Skeletal muscle tissue (tissue), 3 donors: ENCODE measurements at regions not wholly inside any gene's neighbourhood (a gene's known extent, or its start where the extent isn't known, plus 50 kb on each side); places are given as distances from the start of the nearest gene placed in this dataset.

ENCODE experiments used
- H3K27ac ChIP-seq: one replicate; pipeline ENCODE4 v1.7.0; 2013; ENCODE audit warnings: mild to moderate bottlenecking, low read depth, low read length, inconsistent platforms
- H3K27me3 ChIP-seq, 3 donors: one replicate each; pipeline ENCODE4 v1.7.0; 2013; ENCODE audit warnings: low read length in 3 of 3; ENCODE audit not compliant: control insufficient read depth in 3 of 3, insufficient read depth in 3 of 3
- H3K36me3 ChIP-seq, 3 donors: one replicate each; pipeline ENCODE4 v1.7.0; 2013; ENCODE audit warnings: low read length in 3 of 3; ENCODE audit not compliant: control insufficient read depth in 3 of 3, insufficient read depth in 3 of 3
- H3K4me1 ChIP-seq, 3 donors: one replicate each; pipeline ENCODE4 v1.7.0; 2013; ENCODE audit warnings: low read length in 3 of 3, mild to moderate bottlenecking in 3 of 3; ENCODE audit not compliant: control insufficient read depth in 3 of 3, insufficient read depth in 3 of 3
- H3K4me3 ChIP-seq, 3 donors: one replicate each; pipeline ENCODE4 v1.7.0; 2013; ENCODE audit warnings: low read length in 3 of 3
- H3K9ac ChIP-seq, 3 donors: one replicate each; pipeline ENCODE4 v1.7.0; 2013; ENCODE audit warnings: low read length in 3 of 3, mild to moderate bottlenecking in 3 of 3, moderate library complexity in 2 of 3, low read depth in 1 of 3
- H3K9me3 ChIP-seq, 3 donors: one replicate each; pipeline ENCODE4 v1.7.0; 2013; ENCODE audit warnings: low read length in 3 of 3; ENCODE audit not compliant: control insufficient read depth in 3 of 3
- donor health status: Osteomylitis.

GRCh38 chr15:62691008-62691407 lies 351.5 kb upstream of the TPM1 start:
- Histone ChIP-seq H3K4me1 (no peaks in the 10 kb centered on the region), H3K36me3 (peaks cover 14 to 33% (median 29%) of the 10 kb centered on the region in 3 donors), H3K4me3 (no peak overlapping the region), H3K27ac (no peak overlapping the region), H3K27me3 (no peaks in the 10 kb centered on the region), H3K9ac (no peak overlapping the region), H3K9me3 (no peaks in the 10 kb centered on the region)

- peaks cover 0 to 9% (median 5%) of the 10 kb centered on the region in 3 donors for H3K4me1 ChIP-seq
- no peak overlapping the region for H3K27ac ChIP-seq
- H3K9me3 ChIP-seq, result no peaks in the 10 kb centered on the region
- H3K4me3 ChIP-seq, result no peak overlapping the region
- H3K9ac ChIP-seq, result no peak overlapping the region
- no peaks in the 10 kb centered on the region for H3K27me3 ChIP-seq
- H3K36me3 ChIP-seq, result peaks cover 31 to 60% (median 60%) of the 10 kb centered on the region in 3 donors
These were observed 344.9 kb upstream of the TPM1 start for GRCh38 chr15:62697636-62698035.

GRCh38 chr15:62698646-62699045 lies 343.9 kb upstream of the TPM1 start:
- peaks cover 0 to 9% (median 5%) of the 10 kb centered on the region in 3 donors for H3K4me1 ChIP-seq
- H3K27ac ChIP-seq, result no peak overlapping the region
- H3K27me3 ChIP-seq, result no peaks in the 10 kb centered on the region
- H3K9ac ChIP-seq, result peak overlapping the region in 1 of 3 donors; percentile 33
- no peaks in the 10 kb centered on the region for H3K9me3 ChIP-seq
- H3K4me3 ChIP-seq, result no peak overlapping the region
- H3K36me3 ChIP-seq, result peaks cover 31 to 66% (median 63%) of the 10 kb centered on the region in 3 donors

- Histone ChIP-seq H3K27me3 (no peaks in the 10 kb centered on the region), H3K27ac (no peak overlapping the region), H3K36me3 (peaks cover 19 to 48% (median 47%) of the 10 kb centered on the region in 3 donors), H3K4me1 (no peaks in the 10 kb centered on the region), H3K9me3 (no peaks in the 10 kb centered on the region), H3K9ac (no peak overlapping the region), H3K4me3 (no peak overlapping the region)
These were observed 336.2 kb upstream of the TPM1 start for GRCh38 chr15:62706317-62706716.

GRCh38 chr15:62708470-62708869 lies 334.1 kb upstream of the TPM1 start:
- Histone ChIP-seq H3K27ac (no peak overlapping the region), H3K36me3 (peaks cover 16 to 42% (median 41%) of the 10 kb centered on the region in 3 donors), H3K27me3 (no peaks in the 10 kb centered on the region), H3K9me3 (no peaks in the 10 kb centered on the region), H3K4me3 (no peak overlapping the region), H3K9ac (no peak overlapping the region), H3K4me1 (no peaks in the 10 kb centered on the region)

GRCh38 chr15:62709261-62709660 lies 333.3 kb upstream of the TPM1 start:
- H3K27me3 ChIP-seq, result no peaks in the 10 kb centered on the region
- H3K4me1 ChIP-seq, result no peaks in the 10 kb centered on the region
- H3K27ac ChIP-seq, result no peak overlapping the region
- no peak overlapping the region for H3K9ac ChIP-seq
- H3K9me3 ChIP-seq, result no peaks in the 10 kb centered on the region
- H3K36me3 ChIP-seq, result peaks cover 16 to 39% (median 37%) of the 10 kb centered on the region in 3 donors
- no peak overlapping the region for H3K4me3 ChIP-seq

- H3K4me1 ChIP-seq, result no peaks in the 10 kb centered on the region
- H3K9me3 ChIP-seq, result no peaks in the 10 kb centered on the region
- H3K27ac ChIP-seq, result no peak overlapping the region
- H3K36me3 ChIP-seq, result peaks cover 17 to 40% (median 34%) of the 10 kb centered on the region in 3 donors
- H3K9ac ChIP-seq, result no peak overlapping the region
- H3K27me3 ChIP-seq, result no peaks in the 10 kb centered on the region
- H3K4me3 ChIP-seq, result no peak overlapping the region
These were observed 330.7 kb upstream of the TPM1 start for GRCh38 chr15:62711691-62712454.

- Histone ChIP-seq H3K4me1 (no peaks in the 10 kb centered on the region), H3K4me3 (no peak overlapping the region), H3K9ac (no peak overlapping the region), H3K36me3 (peaks cover 22 to 40% (median 34%) of the 10 kb centered on the region in 3 donors), H3K27me3 (no peaks in the 10 kb centered on the region), H3K9me3 (no peaks in the 10 kb centered on the region), H3K27ac (no peak overlapping the region)
These were observed 330.1 kb upstream of the TPM1 start for GRCh38 chr15:62712455-62712839.

- H3K4me3 ChIP-seq, result no peak overlapping the region
- H3K27me3 ChIP-seq, result no peaks in the 10 kb centered on the region
- no peaks in the 10 kb centered on the region for H3K4me1 ChIP-seq
- H3K27ac ChIP-seq, result no peak overlapping the region
- no peaks in the 10 kb centered on the region for H3K9me3 ChIP-seq
- no peak overlapping the region for H3K9ac ChIP-seq
- peaks cover 37 to 53% (median 46%) of the 10 kb centered on the region in 3 donors for H3K36me3 ChIP-seq
These were observed 326.6 kb upstream of the TPM1 start for GRCh38 chr15:62715946-62716345.

- peaks cover 33 to 48% (median 40%) of the 10 kb centered on the region in 3 donors for H3K36me3 ChIP-seq
- no peak overlapping the region for H3K9ac ChIP-seq
- H3K27ac ChIP-seq, result no peak overlapping the region
- H3K9me3 ChIP-seq, result no peaks in the 10 kb centered on the region
- H3K4me1 ChIP-seq, result no peaks in the 10 kb centered on the region
- H3K27me3 ChIP-seq, result no peaks in the 10 kb centered on the region
- no peak overlapping the region for H3K4me3 ChIP-seq
These were observed 325.1 kb upstream of the TPM1 start for GRCh38 chr15:62717496-62717895.
